ENCODE measurements at regions not wholly inside any gene's neighbourhood (a gene's known extent, or its start where the extent isn't known, plus 50 kb on each side); places are given as distances from the start of the nearest gene placed in this dataset.

DNA sequence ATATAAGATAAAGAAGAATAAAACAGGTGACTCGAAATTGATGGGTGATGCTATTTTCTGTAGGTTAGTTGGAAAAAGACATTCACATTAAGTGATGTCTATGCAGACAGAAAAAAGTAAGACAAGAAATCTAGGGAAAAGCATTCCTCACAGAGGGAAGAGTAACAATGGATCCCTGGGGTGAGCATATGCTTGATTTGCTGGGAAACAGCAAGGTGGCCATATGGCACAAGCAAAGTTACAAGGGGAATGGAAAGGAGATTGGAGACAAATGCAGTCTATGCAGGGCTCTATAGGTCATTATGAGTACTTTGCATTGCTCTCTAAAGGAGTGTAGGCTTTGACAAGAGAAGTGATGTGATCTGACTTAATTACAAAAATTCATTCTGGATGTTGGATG, 90.9 kb upstream of the ZNF804B start:
- TF ChIP-seq, protein P1, sequence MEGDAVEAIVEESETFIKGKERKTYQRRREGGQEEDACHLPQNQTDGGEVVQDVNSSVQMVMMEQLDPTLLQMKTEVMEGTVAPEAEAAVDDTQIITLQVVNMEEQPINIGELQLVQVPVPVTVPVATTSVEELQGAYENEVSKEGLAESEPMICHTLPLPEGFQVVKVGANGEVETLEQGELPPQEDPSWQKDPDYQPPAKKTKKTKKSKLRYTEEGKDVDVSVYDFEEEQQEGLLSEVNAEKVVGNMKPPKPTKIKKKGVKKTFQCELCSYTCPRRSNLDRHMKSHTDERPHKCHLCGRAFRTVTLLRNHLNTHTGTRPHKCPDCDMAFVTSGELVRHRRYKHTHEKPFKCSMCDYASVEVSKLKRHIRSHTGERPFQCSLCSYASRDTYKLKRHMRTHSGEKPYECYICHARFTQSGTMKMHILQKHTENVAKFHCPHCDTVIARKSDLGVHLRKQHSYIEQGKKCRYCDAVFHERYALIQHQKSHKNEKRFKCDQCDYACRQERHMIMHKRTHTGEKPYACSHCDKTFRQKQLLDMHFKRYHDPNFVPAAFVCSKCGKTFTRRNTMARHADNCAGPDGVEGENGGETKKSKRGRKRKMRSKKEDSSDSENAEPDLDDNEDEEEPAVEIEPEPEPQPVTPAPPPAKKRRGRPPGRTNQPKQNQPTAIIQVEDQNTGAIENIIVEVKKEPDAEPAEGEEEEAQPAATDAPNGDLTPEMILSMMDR (IDR thresholded peaks at IDR 0.05; ENCODE audit: low read depth, low read length): no peak
- no peak for TF ChIP-seq POLR2A (IDR thresholded peaks at IDR 0.05; ENCODE audit: extremely low read depth, insufficient read length)
- no peak for TF ChIP-seq MYC (IDR thresholded peaks at IDR 0.05; ENCODE audit: low read depth, low read length)
- TF ChIP-seq, protein P2, sequence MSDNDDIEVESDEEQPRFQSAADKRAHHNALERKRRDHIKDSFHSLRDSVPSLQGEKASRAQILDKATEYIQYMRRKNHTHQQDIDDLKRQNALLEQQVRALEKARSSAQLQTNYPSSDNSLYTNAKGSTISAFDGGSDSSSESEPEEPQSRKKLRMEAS (IDR thresholded peaks at IDR 0.05; ENCODE audit: low read depth, low read length): no peak
